ENCODE measurements at regions not wholly inside any gene's neighbourhood (a gene's known extent, or its start where the extent isn't known, plus 50 kb on each side); places are given as distances from the start of the nearest gene placed in this dataset.

DNA sequence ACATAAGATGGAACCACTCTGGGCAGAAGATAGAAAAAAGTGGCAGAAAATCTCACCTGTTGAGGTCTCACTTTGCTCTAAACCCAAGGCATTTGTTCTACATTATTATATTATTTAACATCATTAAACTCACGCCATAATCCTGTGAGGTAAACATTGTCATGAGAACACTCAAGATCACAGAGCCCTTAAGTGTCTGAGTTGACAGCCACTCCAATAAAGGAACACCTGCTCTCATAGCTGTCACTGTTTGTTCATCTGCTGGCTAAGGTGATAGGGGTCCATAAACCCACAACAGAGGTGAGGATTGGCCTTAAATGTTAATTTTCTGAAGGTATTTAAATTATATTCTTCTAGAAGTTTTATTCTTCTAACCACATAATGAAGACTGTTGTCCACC lies 439.7 kb downstream of the RIT2 start:
- no peaks in the 10 kb centered on the region; the same call in 1 of the 2 replicates for H3K9me3 ChIP-seq (ENCODE audit: control insufficient read depth, insufficient read depth, low read length)
- no peaks in the 10 kb centered on the region for H4K20me1 ChIP-seq (ENCODE audit: control insufficient read depth, insufficient read depth, low read depth, low read length)
- H3K27me3 ChIP-seq (ENCODE audit: control insufficient read depth, low read length), result no peaks in the 10 kb centered on the region
- H3K4me2 ChIP-seq (ENCODE audit: low read length), result no peak overlapping the region
- H3K9me2 ChIP-seq (replicated peaks; ENCODE audit: control insufficient read depth, low read length), result no peaks in the 10 kb centered on the region
- no peak overlapping the region for H3K27ac ChIP-seq (ENCODE audit: low read depth, low read length)
- H3K4me1 ChIP-seq (ENCODE audit: control insufficient read depth, low read length), result no peaks in the 10 kb centered on the region
- no peaks in the 10 kb centered on the region for H3F3A ChIP-seq (ENCODE audit: control insufficient read depth, insufficient read depth)
- no peaks in the 10 kb centered on the region for H3K36me3 ChIP-seq (ENCODE audit: control insufficient read depth, low read length)
- no peaks in the 10 kb centered on the region for H3K79me2 ChIP-seq (ENCODE audit: control insufficient read depth, low read length)
- no peak overlapping the region for H3K4me3 ChIP-seq (ENCODE audit: low read length)
- TF ChIP-seq EZH2phosphoT487 (IDR thresholded peaks at IDR 0.05; ENCODE audit: borderline replicate concordance, low read length), result no peak
- TF ChIP-seq, protein P1, sequence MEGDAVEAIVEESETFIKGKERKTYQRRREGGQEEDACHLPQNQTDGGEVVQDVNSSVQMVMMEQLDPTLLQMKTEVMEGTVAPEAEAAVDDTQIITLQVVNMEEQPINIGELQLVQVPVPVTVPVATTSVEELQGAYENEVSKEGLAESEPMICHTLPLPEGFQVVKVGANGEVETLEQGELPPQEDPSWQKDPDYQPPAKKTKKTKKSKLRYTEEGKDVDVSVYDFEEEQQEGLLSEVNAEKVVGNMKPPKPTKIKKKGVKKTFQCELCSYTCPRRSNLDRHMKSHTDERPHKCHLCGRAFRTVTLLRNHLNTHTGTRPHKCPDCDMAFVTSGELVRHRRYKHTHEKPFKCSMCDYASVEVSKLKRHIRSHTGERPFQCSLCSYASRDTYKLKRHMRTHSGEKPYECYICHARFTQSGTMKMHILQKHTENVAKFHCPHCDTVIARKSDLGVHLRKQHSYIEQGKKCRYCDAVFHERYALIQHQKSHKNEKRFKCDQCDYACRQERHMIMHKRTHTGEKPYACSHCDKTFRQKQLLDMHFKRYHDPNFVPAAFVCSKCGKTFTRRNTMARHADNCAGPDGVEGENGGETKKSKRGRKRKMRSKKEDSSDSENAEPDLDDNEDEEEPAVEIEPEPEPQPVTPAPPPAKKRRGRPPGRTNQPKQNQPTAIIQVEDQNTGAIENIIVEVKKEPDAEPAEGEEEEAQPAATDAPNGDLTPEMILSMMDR (IDR thresholded peaks at IDR 0.05; ENCODE audit: low read depth, low read length, poor library complexity, severe bottlenecking), result no peak

- Histone ChIP-seq H3K27me3 (ENCODE audit: control insufficient read depth, low read length) (no peaks in the 10 kb centered on the region), H3K27ac (ENCODE audit: low read depth, low read length) (no peak overlapping the region), H3K36me3 (ENCODE audit: control insufficient read depth, low read length) (no peaks in the 10 kb centered on the region), H3K4me3 (ENCODE audit: low read length) (no peak overlapping the region), H4K20me1 (ENCODE audit: control insufficient read depth, insufficient read depth, low read depth, low read length) (no peaks in the 10 kb centered on the region), H3K4me1 (ENCODE audit: control insufficient read depth, low read length) (no peaks in the 10 kb centered on the region), H3K9me3 (ENCODE audit: control insufficient read depth, insufficient read depth, low read length) (no peaks in the 10 kb centered on the region; the same call in 1 of the 2 replicates), H3K9me2 (replicated peaks; ENCODE audit: control insufficient read depth, low read length) (no peaks in the 10 kb centered on the region), H3K4me2 (ENCODE audit: low read length) (no peak overlapping the region), H3K79me2 (ENCODE audit: control insufficient read depth, low read length) (no peaks in the 10 kb centered on the region), H3F3A (ENCODE audit: control insufficient read depth, insufficient read depth) (no peaks in the 10 kb centered on the region)
- no peak for TF ChIP-seq EZH2phosphoT487 (IDR thresholded peaks at IDR 0.05; ENCODE audit: borderline replicate concordance, low read length)
- TF ChIP-seq, protein P1 (IDR thresholded peaks at IDR 0.05; ENCODE audit: low read depth, low read length, poor library complexity, severe bottlenecking), result no peak
Measured at GRCh38 chr18:42683094-42683493, 432.4 kb downstream of the RIT2 start.

GRCh38 chr18:42689310-42689709 lies 426.2 kb downstream of the RIT2 start:
- H3K4me1 ChIP-seq (ENCODE audit: control insufficient read depth, low read length), result no peaks in the 10 kb centered on the region
- no peaks in the 10 kb centered on the region for H3F3A ChIP-seq (ENCODE audit: control insufficient read depth, insufficient read depth)
- TF ChIP-seq EZH2phosphoT487 (IDR thresholded peaks at IDR 0.05; ENCODE audit: borderline replicate concordance, low read length), result no peak
- TF ChIP-seq, protein P1 (IDR thresholded peaks at IDR 0.05; ENCODE audit: low read depth, low read length, poor library complexity, severe bottlenecking), result no peak
- H3K9me2 ChIP-seq (replicated peaks; ENCODE audit: control insufficient read depth, low read length), result no peaks in the 10 kb centered on the region
- no peaks in the 10 kb centered on the region for H4K20me1 ChIP-seq (ENCODE audit: control insufficient read depth, insufficient read depth, low read depth, low read length)
- no peaks in the 10 kb centered on the region for H3K27me3 ChIP-seq (ENCODE audit: control insufficient read depth, low read length)
- H3K4me2 ChIP-seq (ENCODE audit: low read length), result no peak overlapping the region
- H3K36me3 ChIP-seq (ENCODE audit: control insufficient read depth, low read length), result no peaks in the 10 kb centered on the region
- no peaks in the 10 kb centered on the region for H3K9me3 ChIP-seq (ENCODE audit: control insufficient read depth, insufficient read depth, low read length)
- no peaks in the 10 kb centered on the region for H3K79me2 ChIP-seq (ENCODE audit: control insufficient read depth, low read length)
- H3K4me3 ChIP-seq (ENCODE audit: low read length), result no peak overlapping the region
- H3K27ac ChIP-seq (ENCODE audit: low read depth, low read length), result no peak overlapping the region

Measured in DOHH2 (cell line).